ENCODE measurements at regions not wholly inside any gene's neighbourhood (a gene's known extent, or its start where the extent isn't known, plus 50 kb on each side); places are given as distances from the start of the nearest gene placed in this dataset.

- DNase-seq (no peak), ATAC-seq (no peak)
- peaks cover 24% of the 10 kb centered on the region for H3K4me1 Mint-ChIP-seq
- intact Hi-C loops (cut with DNase I, micrococcal nuclease): no loop called here
- no peaks in the 10 kb centered on the region for H3K9me3 Mint-ChIP-seq (ENCODE audit: low read depth)
- no peak overlapping the region for H3K4me3 Mint-ChIP-seq
- no peaks in the 10 kb centered on the region for H3K36me3 Mint-ChIP-seq (ENCODE audit: low read depth)
- H3K27me3 Mint-ChIP-seq: no peaks in the 10 kb centered on the region
- ChIA-PET CTCF (interaction anchor here (0.6 to 1.9 kb wide), 8 partner anchors 9 to 225 kb away, joined by 3 to 10 read pairs (median 4); no protein-coding TSS in a partner anchor), POLR2A (no interaction called here)
- no peak overlapping the region for H3K27ac Mint-ChIP-seq
Observed at GRCh38 chr22:22799561-22799960, 88.1 kb upstream of the IGLL5 start.

- Mint-ChIP-seq H3K36me3 (ENCODE audit: low read depth) (no peaks in the 10 kb centered on the region), H3K4me1 (peaks cover 30% of the 10 kb centered on the region), H3K27ac (no peak overlapping the region), H3K27me3 (no peaks in the 10 kb centered on the region), H3K9me3 (ENCODE audit: low read depth) (no peaks in the 10 kb centered on the region), H3K4me3 (no peak overlapping the region)
- DNase-seq (no peak), ATAC-seq (no peak)
- ChIA-PET POLR2A (no interaction called here), CTCF (interaction anchor here (0.7 kb wide), 1 partner anchor 157 kb away, joined by 3 read pairs; no protein-coding TSS in a partner anchor)
- intact Hi-C loops (cut with DNase I, micrococcal nuclease): no loop called here
Observed at GRCh38 chr22:22800716-22801115, 86.9 kb upstream of the IGLL5 start.

DNA sequence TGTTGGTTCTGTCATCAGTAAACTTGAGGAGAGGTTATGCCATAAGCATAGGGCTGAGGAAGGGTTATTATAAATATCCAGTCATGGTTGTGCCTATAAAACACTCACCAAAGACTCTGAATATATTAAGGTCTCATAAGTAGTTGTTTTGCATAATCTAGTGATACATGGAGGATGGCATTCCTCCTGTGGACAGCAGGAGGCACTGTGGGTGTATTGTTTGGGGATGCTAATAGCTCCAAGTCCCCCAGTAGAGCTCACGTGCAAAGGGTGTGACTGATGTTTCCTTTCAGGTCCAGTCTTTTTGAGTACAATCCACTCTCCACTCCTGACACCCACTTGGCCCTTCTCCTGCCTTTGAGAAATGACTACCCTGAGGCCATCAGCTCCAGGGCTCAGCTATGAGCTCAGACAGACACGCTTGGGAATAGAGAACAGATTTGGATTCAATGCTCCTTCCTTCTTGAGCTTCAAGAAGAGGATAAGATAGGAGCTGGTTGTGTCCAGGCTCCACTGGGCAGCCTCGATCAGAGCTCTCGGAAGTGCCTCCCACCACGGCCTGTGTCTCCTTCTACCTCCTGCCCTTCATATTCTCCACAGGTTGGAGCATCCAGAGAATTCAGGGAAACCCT, 85.2 kb upstream of the IGLL5 start:
- H3K4me3 Mint-ChIP-seq: no peak overlapping the region
- H3K27me3 Mint-ChIP-seq: no peaks in the 10 kb centered on the region
- peak; percentile 70 for DNase-seq
- no peak overlapping the region for H3K27ac Mint-ChIP-seq
- no peaks in the 10 kb centered on the region for H3K9me3 Mint-ChIP-seq (ENCODE audit: low read depth)
- ATAC-seq: peak; percentile 68
- intact Hi-C loops (cut with DNase I, micrococcal nuclease): loop anchor here (1.0 to 2.0 kb wide), 6 partner anchors 46 to 154 kb away; no protein-coding TSS in a partner anchor
- ChIA-PET POLR2A (interaction anchor here (1.0 kb wide), 1 partner anchor 81 kb away, joined by 3 read pairs; no protein-coding TSS in a partner anchor), CTCF (interaction anchor here (0.5 to 1.8 kb wide), 21 partner anchors 8 to 223 kb away, joined by 3 to 22 read pairs (median 5); no protein-coding TSS in a partner anchor)
- H3K4me1 Mint-ChIP-seq: peaks cover 38% of the 10 kb centered on the region
- no peaks in the 10 kb centered on the region for H3K36me3 Mint-ChIP-seq (ENCODE audit: low read depth)

DNA sequence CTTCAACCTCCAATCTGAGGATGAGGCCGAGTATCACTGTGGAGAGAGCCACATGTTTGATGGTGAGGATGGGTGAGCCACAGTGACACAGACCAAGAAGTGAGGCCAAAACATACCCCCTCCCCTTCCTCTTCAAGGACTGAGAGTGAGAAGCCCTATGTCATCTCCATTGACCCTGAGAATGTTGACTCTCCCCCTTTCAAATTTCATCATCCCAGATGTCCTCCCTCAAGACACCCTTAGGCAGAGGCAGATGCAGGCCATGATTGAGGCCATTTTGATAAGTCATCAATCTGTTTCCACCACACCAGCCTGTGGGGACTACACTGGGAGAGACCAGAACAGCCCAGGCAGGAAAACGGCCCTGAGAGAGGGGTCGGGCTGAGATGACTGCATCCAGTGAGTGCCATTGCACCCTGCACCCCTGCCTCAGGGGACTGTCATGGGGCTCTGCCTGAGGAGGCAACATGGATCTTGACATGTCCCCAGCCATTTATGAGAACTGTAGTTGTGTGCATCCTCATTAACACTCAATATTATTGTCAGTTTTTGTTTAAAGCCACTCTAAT, 84.2 kb upstream of the IGLL5 start:
- H3K4me3 Mint-ChIP-seq: no peak overlapping the region
- ChIA-PET POLR2A (no interaction called here), CTCF (interaction anchor here (0.6 to 1.8 kb wide), 12 partner anchors 8 to 152 kb away, joined by 3 to 22 read pairs (median 6); no protein-coding TSS in a partner anchor)
- peaks cover 33% of the 10 kb centered on the region for H3K4me1 Mint-ChIP-seq
- no peak for ATAC-seq
- no peak for DNase-seq
- intact Hi-C loops (cut with DNase I, micrococcal nuclease): loop anchor here (2.0 kb wide), 3 partner anchors 73 to 139 kb away; no protein-coding TSS in a partner anchor
- H3K36me3 Mint-ChIP-seq (ENCODE audit: low read depth): no peaks in the 10 kb centered on the region
- H3K9me3 Mint-ChIP-seq (ENCODE audit: low read depth): no peaks in the 10 kb centered on the region
- H3K27me3 Mint-ChIP-seq: no peaks in the 10 kb centered on the region
- no peak overlapping the region for H3K27ac Mint-ChIP-seq

GRCh38 chr22:22810018-22810427, 77.6 kb upstream of the IGLL5 start:
- no peak for DNase-seq
- Mint-ChIP-seq H3K4me3 (no peak overlapping the region), H3K36me3 (ENCODE audit: low read depth) (no peaks in the 10 kb centered on the region), H3K27me3 (no peaks in the 10 kb centered on the region), H3K27ac (no peak overlapping the region), H3K9me3 (ENCODE audit: low read depth) (no peaks in the 10 kb centered on the region), H3K4me1 (peaks cover 17% of the 10 kb centered on the region)
- ChIA-PET POLR2A (no interaction called here), CTCF (interaction anchor here (0.8 to 1.6 kb wide), 5 partner anchors 11 to 133 kb away, joined by 3 to 5 read pairs (median 3); no protein-coding TSS in a partner anchor)
- intact Hi-C loops (cut with DNase I, micrococcal nuclease): no loop called here
- ATAC-seq: no peak

GRCh38 chr22:22810471-22810870, 77.1 kb upstream of the IGLL5 start:
- intact Hi-C loops (cut with DNase I, micrococcal nuclease): no loop called here
- H3K4me1 Mint-ChIP-seq: peaks cover 17% of the 10 kb centered on the region

DNA sequence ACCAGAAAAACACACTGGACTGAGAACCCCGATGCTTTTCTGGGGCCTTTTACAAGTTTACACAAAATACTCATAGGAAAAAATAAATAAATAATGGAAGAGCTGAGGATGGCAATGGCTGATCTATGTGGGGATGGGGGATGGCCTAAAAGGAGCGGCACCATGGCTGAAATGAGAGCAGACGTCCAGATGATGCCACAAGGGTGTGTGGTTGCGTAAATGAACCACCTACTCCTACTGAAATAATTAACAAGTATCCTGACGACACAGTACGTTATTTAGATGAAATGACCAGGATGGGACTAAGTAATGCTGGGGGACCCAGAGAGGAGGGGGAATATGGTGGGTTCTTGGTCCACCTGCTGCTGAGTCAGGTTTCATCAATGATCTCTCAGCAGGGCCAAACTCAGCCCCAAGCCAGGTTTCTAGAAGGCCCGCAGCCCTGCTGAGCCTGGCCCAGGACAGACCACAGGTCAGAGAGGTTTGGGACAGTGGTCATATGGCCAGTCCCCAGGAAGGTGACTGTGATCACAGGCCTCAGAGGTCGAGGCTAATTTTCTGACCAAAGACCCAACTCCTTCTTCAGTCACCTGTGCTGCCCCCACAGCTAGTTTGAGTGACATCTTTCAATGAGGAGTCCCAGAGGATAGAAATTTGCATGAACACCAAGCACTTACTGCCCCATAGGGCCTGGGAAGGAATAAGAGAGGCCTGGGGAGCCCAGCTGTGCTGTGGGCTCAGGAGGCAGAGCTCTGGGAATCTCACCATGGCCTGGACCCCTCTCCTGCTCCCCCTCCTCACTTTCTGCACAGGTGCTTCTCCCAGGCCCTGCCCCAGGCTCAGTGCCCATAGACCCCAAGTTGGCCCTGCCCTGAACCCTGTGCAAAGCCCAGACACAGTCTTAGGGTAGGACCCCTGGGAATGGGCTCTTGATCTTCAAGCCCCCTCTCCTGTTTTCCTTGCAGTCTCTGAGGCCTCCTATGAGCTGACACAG, 76.3 kb upstream of the IGLL5 start:
- CTCF ChIA-PET: interaction anchor here (0.6 to 1.6 kb wide), 7 partner anchors 9 to 145 kb away, joined by 3 to 5 read pairs (median 3); no protein-coding TSS in a partner anchor
- intact Hi-C loops (cut with DNase I, micrococcal nuclease): no loop called here

More at GRCh38 chr22:22810471-22810870, 77.1 kb upstream of the IGLL5 start:
- ChIA-PET POLR2A (no interaction called here), CTCF (interaction anchor here (0.8 to 1.6 kb wide), 5 partner anchors 8 to 133 kb away, joined by 3 to 5 read pairs (median 3); no protein-coding TSS in a partner anchor)
- Mint-ChIP-seq H3K4me3 (no peak overlapping the region), H3K36me3 (ENCODE audit: low read depth) (no peaks in the 10 kb centered on the region), H3K9me3 (ENCODE audit: low read depth) (no peaks in the 10 kb centered on the region), H3K27ac (no peak overlapping the region), H3K27me3 (no peaks in the 10 kb centered on the region)
- DNase-seq (no peak), ATAC-seq (no peak)

DNA sequence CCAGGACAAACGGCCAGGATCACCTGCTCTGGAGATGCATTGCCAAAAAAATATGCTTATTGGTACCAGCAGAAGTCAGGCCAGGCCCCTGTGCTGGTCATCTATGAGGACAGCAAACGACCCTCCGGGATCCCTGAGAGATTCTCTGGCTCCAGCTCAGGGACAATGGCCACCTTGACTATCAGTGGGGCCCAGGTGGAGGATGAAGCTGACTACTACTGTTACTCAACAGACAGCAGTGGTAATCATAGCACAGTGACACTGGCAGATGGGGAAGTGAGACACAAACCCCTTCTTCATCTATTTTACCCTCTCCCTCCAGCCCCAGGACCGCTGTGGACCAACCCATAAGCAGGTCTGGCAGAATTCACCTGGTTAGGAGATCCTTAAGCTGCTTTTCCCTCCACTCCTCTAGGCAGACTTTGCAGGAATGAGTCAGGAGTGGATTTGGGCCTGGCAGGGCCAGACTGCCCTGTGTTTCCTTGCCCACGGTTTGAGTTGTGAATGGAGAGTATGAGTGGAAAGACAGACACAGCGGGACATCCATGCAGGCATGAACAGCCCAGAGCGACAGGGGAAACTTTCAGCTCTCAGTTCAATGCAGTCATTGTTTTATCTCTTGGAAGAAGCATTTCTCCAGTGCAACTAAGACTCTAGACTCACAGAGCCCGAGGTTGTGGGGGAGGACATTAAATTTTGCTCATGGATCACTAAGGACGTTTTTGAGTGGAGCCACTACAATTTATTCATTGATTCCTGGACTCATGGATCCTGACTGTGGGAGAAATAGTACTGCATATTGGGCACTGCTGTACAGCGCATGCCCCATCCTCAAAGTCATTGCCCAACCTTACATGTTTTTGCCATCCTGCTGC, 75.3 kb upstream of the IGLL5 start:
- Mint-ChIP-seq H3K27ac (no peak overlapping the region), H3K4me3 (no peak overlapping the region), H3K27me3 (no peaks in the 10 kb centered on the region), H3K4me1 (peaks cover 28% of the 10 kb centered on the region), H3K9me3 (ENCODE audit: low read depth) (no peaks in the 10 kb centered on the region), H3K36me3 (ENCODE audit: low read depth) (no peaks in the 10 kb centered on the region)
- ATAC-seq (no peak), DNase-seq (no peak)
- intact Hi-C loops (cut with DNase I, micrococcal nuclease): no loop called here
- ChIA-PET CTCF (interaction anchor here (0.6 to 1.0 kb wide), 4 partner anchors 10 to 144 kb away, joined by 3 read pairs; no protein-coding TSS in a partner anchor), POLR2A (no interaction called here)

More for the DNA sequence above, 76.3 kb upstream of the IGLL5 start:
- H3K4me1 Mint-ChIP-seq: peaks cover 25% of the 10 kb centered on the region
- ATAC-seq (no peak), DNase-seq (no peak)
- H3K27ac Mint-ChIP-seq: no peak overlapping the region
- POLR2A ChIA-PET: no interaction called here
- H3K27me3 Mint-ChIP-seq: no peaks in the 10 kb centered on the region
- H3K4me3 Mint-ChIP-seq: no peak overlapping the region
- no peaks in the 10 kb centered on the region for H3K36me3 Mint-ChIP-seq (ENCODE audit: low read depth)
- no peaks in the 10 kb centered on the region for H3K9me3 Mint-ChIP-seq (ENCODE audit: low read depth)

- ATAC-seq (no peak), DNase-seq (no peak)
- Mint-ChIP-seq H3K36me3 (ENCODE audit: low read depth) (no peaks in the 10 kb centered on the region), H3K27ac (no peak overlapping the region), H3K4me1 (peaks cover 38% of the 10 kb centered on the region), H3K4me3 (no peak overlapping the region), H3K9me3 (ENCODE audit: low read depth) (no peaks in the 10 kb centered on the region), H3K27me3 (no peaks in the 10 kb centered on the region)
- ChIA-PET CTCF (interaction anchor here (0.7 to 1.0 kb wide), 5 partner anchors 11 to 226 kb away, joined by 3 read pairs; no protein-coding TSS in a partner anchor), POLR2A (interaction anchor here (0.6 kb wide), 1 partner anchor 375 kb away, joined by 7 read pairs; no protein-coding TSS in a partner anchor)
- intact Hi-C loops (cut with DNase I, micrococcal nuclease): no loop called here
Observed at GRCh38 chr22:22813126-22814075, 74.2 kb upstream of the IGLL5 start.

Data from activated CD4-positive, alpha-beta T cell treated with anti-CD3 and anti-CD28 coated beads for 36 hours (primary cell).